RWPE1 (cell line): ENCODE measurements at regions not wholly inside any gene's neighbourhood (a gene's known extent, or its start where the extent isn't known, plus 50 kb on each side); places are given as distances from the start of the nearest gene placed in this dataset.

Experiments
- CTCF ChIA-PET: fragments of 350-600 bp; sonication (Branson Sonifier 250); formaldehyde crosslinking; extraction: SDS; loops from one replicate; lab custom pipeline; 2021; lab: Yijun Ruan, JAX
- POLR2A ChIA-PET: fragments of 400-600 bp; formaldehyde crosslinking; extraction: SDS; loops from one replicate; lab custom pipeline; 2020; ENCODE audit warnings: antibody characterized with exemption; ENCODE audit not compliant: low non-redundant PET; lab: Yijun Ruan, JAX
- DNase-seq: peaks from one replicate; pipeline ENCODE4 v3.0.0; 2012; ENCODE audit warnings: low spot score
- H3K27ac ChIP-seq: fragments of 450-650 bp; 2 replicates; pipeline ENCODE4 v1.5.1; 2017
- CTCF ChIP-seq: fragments of 450-650 bp; conservative IDR thresholded peaks from 2 replicates; pipeline ENCODE4 v1.5.1; 2017; ENCODE audit warnings: low read depth, mild to moderate bottlenecking

- CTCF ChIA-PET, result no interaction called here
- POLR2A ChIA-PET, result no interaction called here
- TF ChIP-seq CTCF, result no peak
- no peak overlapping the region for H3K27ac ChIP-seq
- no peak for DNase-seq
These were observed 576.8 kb downstream of the UQCRFS1 start for GRCh38 chr19:28636016-28636629.

DNA sequence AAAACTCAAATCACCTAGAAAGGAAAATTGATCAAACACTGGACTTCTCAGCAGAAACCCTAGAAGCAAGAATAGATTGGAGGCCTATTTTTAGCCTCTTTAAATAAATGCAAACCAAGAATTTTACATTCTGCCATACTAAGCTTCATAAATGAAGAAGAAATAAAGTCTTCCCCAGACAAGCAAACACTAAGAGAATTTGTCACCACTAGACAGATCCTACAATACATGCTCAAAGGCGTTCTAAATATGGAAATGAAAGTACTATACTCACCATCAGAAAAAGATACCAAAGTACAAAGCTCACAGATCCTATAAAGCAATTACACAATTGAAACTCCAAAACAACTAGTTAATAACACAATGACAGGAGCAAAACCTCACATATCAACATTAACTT is 578.1 kb downstream of the UQCRFS1 start:
- ChIA-PET POLR2A (no interaction called here), CTCF (no interaction called here)
- TF ChIP-seq CTCF, result no peak
- DNase-seq, result no peak
- H3K27ac ChIP-seq, result no peak overlapping the region

- POLR2A ChIA-PET, result no interaction called here
- TF ChIP-seq CTCF, result peak; percentile 20
- CTCF ChIA-PET, result interaction anchor here (0.6 kb wide), 3 partner anchors 14 to 333 kb away, joined by 3 to 4 read pairs (median 4); no protein-coding TSS in a partner anchor
- no peak overlapping the region for H3K27ac ChIP-seq
- no peak for DNase-seq
These were observed 579.0 kb downstream of the UQCRFS1 start for GRCh38 chr19:28634019-28634328.

GRCh38 chr19:28633319-28634018 is 579.5 kb downstream of the UQCRFS1 start:
- H3K27ac ChIP-seq, result no peak overlapping the region
- no peak for DNase-seq
- POLR2A ChIA-PET, result no interaction called here
- CTCF ChIA-PET, result interaction anchor here (0.5 to 0.6 kb wide), 5 partner anchors 15 to 334 kb away, joined by 3 to 9 read pairs (median 4); no protein-coding TSS in a partner anchor
- TF ChIP-seq CTCF, result peak; percentile 55

- CTCF ChIA-PET, result no interaction called here
- POLR2A ChIA-PET, result no interaction called here
- no peak for DNase-seq
- H3K27ac ChIP-seq, result no peak overlapping the region
- no peak for TF ChIP-seq CTCF
These were observed 580.4 kb downstream of the UQCRFS1 start for GRCh38 chr19:28632371-28633080.

DNA sequence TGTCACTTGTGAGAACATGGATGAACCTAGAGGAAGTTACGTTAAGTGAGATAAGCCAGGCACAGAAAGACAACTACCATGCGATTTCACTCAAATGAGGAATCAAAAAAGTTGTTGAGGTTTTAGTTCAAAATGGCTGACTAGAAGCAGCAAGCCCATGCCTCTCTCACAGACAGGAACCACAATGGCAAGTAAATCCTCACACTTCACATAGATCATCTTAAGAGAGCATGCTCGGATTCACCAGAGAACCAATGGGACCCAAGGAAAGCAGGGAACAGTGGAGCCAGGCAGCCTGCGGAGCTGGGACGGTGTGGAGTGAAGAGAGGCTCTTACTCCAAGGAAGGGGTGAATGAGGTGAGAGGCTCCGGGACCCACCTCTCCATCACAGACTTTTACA is 581.0 kb downstream of the UQCRFS1 start:
- ChIA-PET CTCF (interaction anchor here (0.6 kb wide), 1 partner anchor 84 kb away, joined by 5 read pairs; no protein-coding TSS in a partner anchor), POLR2A (no interaction called here)
- no peak for DNase-seq
- no peak for TF ChIP-seq CTCF
- no peak overlapping the region for H3K27ac ChIP-seq
